ENCODE measurements at regions not wholly inside any gene's neighbourhood (a gene's known extent, or its start where the extent isn't known, plus 50 kb on each side); places are given as distances from the start of the nearest gene placed in this dataset.

GRCh38 chr21:34009193-34009592 is 64.2 kb upstream of the MRPS6 start:
- TF ChIP-seq CTCF (conservative IDR thresholded peaks at IDR 0.05) (no peak), EZH2 (IDR thresholded peaks at IDR 0.05; ENCODE audit: low read depth) (no peak)
